ENCODE measurements at regions not wholly inside any gene's neighbourhood (a gene's known extent, or its start where the extent isn't known, plus 50 kb on each side); places are given as distances from the start of the nearest gene placed in this dataset.

DNA sequence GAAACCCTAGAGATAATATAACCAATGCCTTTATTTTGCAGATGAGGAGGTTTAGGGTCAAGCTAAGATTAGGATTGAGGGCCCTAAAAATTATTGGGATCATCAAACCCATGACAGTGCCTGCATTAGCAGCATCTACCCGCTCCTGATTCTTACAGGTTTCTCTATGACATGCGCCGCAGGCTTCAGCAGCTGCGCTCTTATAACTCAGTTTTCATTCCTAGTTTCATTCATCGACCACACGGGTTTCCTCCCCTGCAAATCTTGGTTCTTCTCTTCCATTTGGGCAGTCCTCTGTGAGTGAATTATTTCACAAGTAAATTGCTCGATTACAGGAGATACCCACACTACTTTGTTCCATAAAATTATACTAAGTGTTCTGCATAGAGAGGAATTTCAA is 137.2 kb downstream of the SLC24A2 start:
- Histone ChIP-seq H2AFZ (ENCODE audit: low read depth, low read length) (no peak overlapping the region), H3K4me1 (ENCODE audit: low read length) (no peaks in the 10 kb centered on the region), H3K4me2 (ENCODE audit: low read length) (no peak overlapping the region; the same call in 1 of the 2 replicates), H3K79me2 (ENCODE audit: low read length) (no peaks in the 10 kb centered on the region), H3K36me3 (replicated peaks; ENCODE audit: low read depth, low read length) (no peaks in the 10 kb centered on the region), H3K9ac (ENCODE audit: low read length) (no peak overlapping the region), H4K20me1 (ENCODE audit: insufficient read depth, low read length) (no peaks in the 10 kb centered on the region), H3K27me3 (ENCODE audit: low read depth, low read length) (peaks cover 29% of the 10 kb centered on the region; the same call in 1 of the 2 replicates), H3K27ac (ENCODE audit: low read length) (no peak overlapping the region), H3K9me3 (ENCODE audit: insufficient read depth, low read length) (no peaks in the 10 kb centered on the region), H3K4me3 (ENCODE audit: low read length) (no peak overlapping the region)
- TF ChIP-seq EZH2phosphoT487 (IDR thresholded peaks at IDR 0.05; ENCODE audit: low read depth): no peak
- TF ChIP-seq, protein P1, sequence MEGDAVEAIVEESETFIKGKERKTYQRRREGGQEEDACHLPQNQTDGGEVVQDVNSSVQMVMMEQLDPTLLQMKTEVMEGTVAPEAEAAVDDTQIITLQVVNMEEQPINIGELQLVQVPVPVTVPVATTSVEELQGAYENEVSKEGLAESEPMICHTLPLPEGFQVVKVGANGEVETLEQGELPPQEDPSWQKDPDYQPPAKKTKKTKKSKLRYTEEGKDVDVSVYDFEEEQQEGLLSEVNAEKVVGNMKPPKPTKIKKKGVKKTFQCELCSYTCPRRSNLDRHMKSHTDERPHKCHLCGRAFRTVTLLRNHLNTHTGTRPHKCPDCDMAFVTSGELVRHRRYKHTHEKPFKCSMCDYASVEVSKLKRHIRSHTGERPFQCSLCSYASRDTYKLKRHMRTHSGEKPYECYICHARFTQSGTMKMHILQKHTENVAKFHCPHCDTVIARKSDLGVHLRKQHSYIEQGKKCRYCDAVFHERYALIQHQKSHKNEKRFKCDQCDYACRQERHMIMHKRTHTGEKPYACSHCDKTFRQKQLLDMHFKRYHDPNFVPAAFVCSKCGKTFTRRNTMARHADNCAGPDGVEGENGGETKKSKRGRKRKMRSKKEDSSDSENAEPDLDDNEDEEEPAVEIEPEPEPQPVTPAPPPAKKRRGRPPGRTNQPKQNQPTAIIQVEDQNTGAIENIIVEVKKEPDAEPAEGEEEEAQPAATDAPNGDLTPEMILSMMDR (IDR thresholded peaks at IDR 0.05; ENCODE audit: low read depth, low read length): no peak

DNA sequence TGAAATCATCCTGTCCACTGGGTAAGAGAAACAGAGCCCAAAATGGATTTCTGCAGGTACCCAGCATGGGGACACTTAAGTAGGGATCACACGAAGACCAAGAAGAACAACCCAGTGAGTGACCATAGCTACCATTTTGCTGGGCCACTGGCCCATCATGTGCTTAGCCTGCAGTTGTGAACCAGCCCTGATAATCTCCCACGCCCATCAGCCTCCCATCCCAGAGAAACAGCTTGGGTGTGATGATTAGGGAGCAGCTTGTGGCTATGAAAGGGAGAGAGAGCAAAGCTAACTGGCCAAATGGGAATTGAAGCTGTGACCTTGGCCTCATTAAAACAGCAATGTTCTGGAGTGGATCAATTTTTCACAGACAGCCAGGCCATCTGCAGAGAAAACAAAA is 138.5 kb downstream of the SLC24A2 start:
- Histone ChIP-seq H3K4me1 (ENCODE audit: low read length) (no peaks in the 10 kb centered on the region), H4K20me1 (ENCODE audit: insufficient read depth, low read length) (no peaks in the 10 kb centered on the region), H3K9me3 (ENCODE audit: insufficient read depth, low read length) (no peaks in the 10 kb centered on the region), H3K79me2 (ENCODE audit: low read length) (no peaks in the 10 kb centered on the region), H3K27me3 (ENCODE audit: low read depth, low read length) (peaks cover 29% of the 10 kb centered on the region; the same call in 1 of the 2 replicates), H3K9ac (ENCODE audit: low read length) (no peak overlapping the region), H3K27ac (ENCODE audit: low read length) (no peak overlapping the region), H2AFZ (ENCODE audit: low read depth, low read length) (no peak overlapping the region), H3K4me2 (ENCODE audit: low read length) (no peak overlapping the region), H3K36me3 (replicated peaks; ENCODE audit: low read depth, low read length) (no peaks in the 10 kb centered on the region), H3K4me3 (ENCODE audit: low read length) (no peak overlapping the region)
- TF ChIP-seq, protein P1 (IDR thresholded peaks at IDR 0.05; ENCODE audit: low read depth, low read length): no peak
- no peak for TF ChIP-seq EZH2phosphoT487 (IDR thresholded peaks at IDR 0.05; ENCODE audit: low read depth)

DNA sequence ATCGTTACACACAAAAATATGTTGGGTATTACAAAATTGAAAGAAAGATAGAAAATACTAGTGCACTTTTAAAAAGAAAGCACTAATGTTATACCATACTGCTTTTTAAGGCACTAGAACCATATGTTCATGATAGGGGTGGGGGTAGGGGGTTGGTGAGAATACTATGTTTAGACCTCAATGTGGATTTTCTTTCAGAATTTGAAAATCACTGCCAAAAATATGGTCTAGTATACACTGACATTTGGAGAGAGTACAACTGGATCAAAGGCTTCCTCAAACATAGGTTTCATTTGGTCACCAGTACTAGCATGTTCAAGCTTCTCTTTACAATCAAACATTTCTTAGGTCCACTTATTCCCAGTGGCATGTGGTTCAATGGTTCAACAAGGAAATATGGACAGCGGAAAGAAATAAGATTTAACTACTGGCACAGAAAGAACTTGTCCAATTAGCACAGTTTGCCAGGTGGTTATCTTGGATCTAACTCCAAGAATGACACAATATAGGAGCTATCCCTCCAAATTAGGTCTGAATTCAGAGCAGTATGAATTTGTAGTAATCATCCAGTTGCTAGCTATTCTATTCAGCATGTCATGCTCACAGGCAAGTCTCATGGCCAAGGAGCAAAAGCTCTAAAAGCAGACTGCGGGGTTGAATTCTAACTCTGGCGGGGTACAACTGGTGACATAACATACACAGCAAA is 139.3 kb downstream of the SLC24A2 start:
- H3K36me3 ChIP-seq (replicated peaks; ENCODE audit: low read depth, low read length): no peaks in the 10 kb centered on the region
- no peak overlapping the region for H3K4me2 ChIP-seq (ENCODE audit: low read length)
- no peaks in the 10 kb centered on the region for H3K9me3 ChIP-seq (ENCODE audit: insufficient read depth, low read length)
- H3K9ac ChIP-seq (ENCODE audit: low read length): no peak overlapping the region
- H3K27me3 ChIP-seq (ENCODE audit: low read depth, low read length): peaks cover 29% of the 10 kb centered on the region; the same call in 1 of the 2 replicates
- H3K79me2 ChIP-seq (ENCODE audit: low read length): no peaks in the 10 kb centered on the region
- H2AFZ ChIP-seq (ENCODE audit: low read depth, low read length): no peak overlapping the region
- no peaks in the 10 kb centered on the region for H3K4me1 ChIP-seq (ENCODE audit: low read length)
- H3K27ac ChIP-seq (ENCODE audit: low read length): no peak overlapping the region
- TF ChIP-seq, protein P1 (IDR thresholded peaks at IDR 0.05; ENCODE audit: low read depth, low read length): no peak
- TF ChIP-seq EZH2phosphoT487 (IDR thresholded peaks at IDR 0.05; ENCODE audit: low read depth): no peak
- H3K4me3 ChIP-seq (ENCODE audit: low read length): no peak overlapping the region
- H4K20me1 ChIP-seq (ENCODE audit: insufficient read depth, low read length): no peaks in the 10 kb centered on the region

DNA sequence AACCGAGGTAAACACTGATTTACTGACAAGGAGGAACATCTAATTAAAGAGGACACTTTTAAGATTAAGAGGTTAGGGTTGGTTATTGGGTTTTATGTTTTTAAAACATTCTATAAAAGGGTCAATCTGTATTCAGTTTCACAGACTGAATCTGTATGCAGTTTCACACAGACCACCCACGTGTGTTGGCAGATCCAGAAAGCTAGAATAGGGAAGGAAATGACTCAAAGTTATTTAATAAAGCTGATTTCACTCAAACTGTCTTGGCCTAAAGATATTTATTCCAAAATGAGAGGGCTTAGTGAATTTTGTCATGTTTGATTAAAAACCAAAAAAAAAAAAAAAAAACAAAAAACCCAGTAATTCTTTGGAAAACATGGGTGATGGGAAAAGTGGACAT is 140.2 kb downstream of the SLC24A2 start:
- peaks cover 36% of the 10 kb centered on the region for H3K27me3 ChIP-seq (ENCODE audit: low read depth, low read length)
- no peak overlapping the region for H3K9ac ChIP-seq (ENCODE audit: low read length)
- H3K4me1 ChIP-seq (ENCODE audit: low read length): no peaks in the 10 kb centered on the region
- H3K36me3 ChIP-seq (replicated peaks; ENCODE audit: low read depth, low read length): no peaks in the 10 kb centered on the region
- no peaks in the 10 kb centered on the region for H3K79me2 ChIP-seq (ENCODE audit: low read length)
- no peak overlapping the region for H2AFZ ChIP-seq (ENCODE audit: low read depth, low read length)
- H3K27ac ChIP-seq (ENCODE audit: low read length): no peak overlapping the region
- H3K4me2 ChIP-seq (ENCODE audit: low read length): no peak overlapping the region
- TF ChIP-seq EZH2phosphoT487 (IDR thresholded peaks at IDR 0.05; ENCODE audit: low read depth): no peak
- TF ChIP-seq, protein P1 (IDR thresholded peaks at IDR 0.05; ENCODE audit: low read depth, low read length): no peak
- H4K20me1 ChIP-seq (ENCODE audit: insufficient read depth, low read length): no peaks in the 10 kb centered on the region
- H3K4me3 ChIP-seq (ENCODE audit: low read length): no peak overlapping the region
- no peaks in the 10 kb centered on the region for H3K9me3 ChIP-seq (ENCODE audit: insufficient read depth, low read length)

Data from OCI-LY3 (cell line).